ENCODE measurements at regions not wholly inside any gene's neighbourhood (a gene's known extent, or its start where the extent isn't known, plus 50 kb on each side); places are given as distances from the start of the nearest gene placed in this dataset.

- DNase-seq (ENCODE audit: low read depth, low spot score), result no peak
- 0 out of 2 replicates have a peak, but pooled peaks cover 3% of the 10 kb centered on the region for H3K36me3 ChIP-seq (ENCODE audit: control insufficient read depth, insufficient read depth, low read length)
Measured at GRCh38 chr2:120797421-120798221, 62.0 kb downstream of the GLI2 start.

GRCh38 chr2:120798567-120799247 is 63.0 kb downstream of the GLI2 start:
- 0 out of 2 replicates have a peak, but pooled peaks cover 3% of the 10 kb centered on the region for H3K36me3 ChIP-seq (ENCODE audit: control insufficient read depth, insufficient read depth, low read length)
- WGBS (ENCODE audit: insufficient coverage, insufficient read length), result no CpG with 5 or more reads among the region's 8 CpGs
- H3K27me3 ChIP-seq (ENCODE audit: control insufficient read depth, insufficient read depth, low read length), result no peaks in the 10 kb centered on the region
- H3K27ac ChIP-seq (ENCODE audit: low read length), result no peak overlapping the region
- no peak for DNase-seq (ENCODE audit: low read depth, low spot score)
- no peak overlapping the region for H3K4me3 ChIP-seq (ENCODE audit: low read length)
- no peaks in the 10 kb centered on the region for H3K9me3 ChIP-seq (ENCODE audit: control insufficient read depth, insufficient read depth, low read length)
- peaks cover 11% of the 10 kb centered on the region; the same call in 1 of the 2 replicates for H3K4me1 ChIP-seq (ENCODE audit: control insufficient read depth, insufficient read depth, low read length)

More at GRCh38 chr2:120797421-120798221, 62.0 kb downstream of the GLI2 start:
- H3K4me3 ChIP-seq (ENCODE audit: low read length), result no peak overlapping the region
- no CpG with 5 or more reads among the region's 19 CpGs for WGBS (ENCODE audit: insufficient coverage, insufficient read length)
- H3K27me3 ChIP-seq (ENCODE audit: control insufficient read depth, insufficient read depth, low read length), result no peaks in the 10 kb centered on the region
- no peaks in the 10 kb centered on the region for H3K9me3 ChIP-seq (ENCODE audit: control insufficient read depth, insufficient read depth, low read length)
- H3K4me1 ChIP-seq (ENCODE audit: control insufficient read depth, insufficient read depth, low read length), result peaks cover 11% of the 10 kb centered on the region; the same call in 1 of the 2 replicates
- no peak overlapping the region for H3K27ac ChIP-seq (ENCODE audit: low read length)

- Histone ChIP-seq H3K27me3 (ENCODE audit: control insufficient read depth, insufficient read depth, low read length) (no peaks in the 10 kb centered on the region), H3K36me3 (ENCODE audit: control insufficient read depth, insufficient read depth, low read length) (0 out of 2 replicates have a peak, but pooled peaks cover 3% of the 10 kb centered on the region), H3K27ac (ENCODE audit: low read length) (no peak overlapping the region), H3K4me3 (ENCODE audit: low read length) (no peak overlapping the region), H3K4me1 (ENCODE audit: control insufficient read depth, insufficient read depth, low read length) (peaks cover 9% of the 10 kb centered on the region; the same call in 1 of the 2 replicates), H3K9me3 (ENCODE audit: control insufficient read depth, insufficient read depth, low read length) (no peaks in the 10 kb centered on the region)
- no CpG with 5 or more reads among the region's 5 CpGs for WGBS (ENCODE audit: insufficient coverage, insufficient read length)
- no peak for DNase-seq (ENCODE audit: low read depth, low spot score)
Measured at GRCh38 chr2:120802158-120802557, 66.5 kb downstream of the GLI2 start.

GRCh38 chr2:120802867-120803484 is 67.3 kb downstream of the GLI2 start:
- 0 out of 2 replicates have a peak, but pooled peaks cover 3% of the 10 kb centered on the region for H3K36me3 ChIP-seq (ENCODE audit: control insufficient read depth, insufficient read depth, low read length)
- no peaks in the 10 kb centered on the region for H3K9me3 ChIP-seq (ENCODE audit: control insufficient read depth, insufficient read depth, low read length)
- no peak for DNase-seq (ENCODE audit: low read depth, low spot score)
- no peaks in the 10 kb centered on the region for H3K27me3 ChIP-seq (ENCODE audit: control insufficient read depth, insufficient read depth, low read length)
- no peak overlapping the region for H3K27ac ChIP-seq (ENCODE audit: low read length)
- H3K4me3 ChIP-seq (ENCODE audit: low read length), result no peak overlapping the region
- WGBS (ENCODE audit: insufficient coverage, insufficient read length), result no CpG with 5 or more reads among the region's 3 CpGs
- peaks cover 8% of the 10 kb centered on the region; the same call in 1 of the 2 replicates for H3K4me1 ChIP-seq (ENCODE audit: control insufficient read depth, insufficient read depth, low read length)

- no peaks in the 10 kb centered on the region for H3K9me3 ChIP-seq (ENCODE audit: control insufficient read depth, insufficient read depth, low read length)
- no CpG with 5 or more reads among the region's 11 CpGs for WGBS (ENCODE audit: insufficient coverage, insufficient read length)
- peaks cover 7% of the 10 kb centered on the region for H3K36me3 ChIP-seq (ENCODE audit: control insufficient read depth, insufficient read depth, low read length)
- peaks cover 2% of the 10 kb centered on the region; the same call in 1 of the 2 replicates for H3K4me1 ChIP-seq (ENCODE audit: control insufficient read depth, insufficient read depth, low read length)
- no peaks in the 10 kb centered on the region; the same call in 1 of the 2 replicates for H3K27me3 ChIP-seq (ENCODE audit: control insufficient read depth, insufficient read depth, low read length)
- no peak overlapping the region for H3K4me3 ChIP-seq (ENCODE audit: low read length)
- DNase-seq (ENCODE audit: low read depth, low spot score), result no peak
- H3K27ac ChIP-seq (ENCODE audit: low read length), result no peak overlapping the region
Measured at GRCh38 chr2:120803764-120804335, 68.2 kb downstream of the GLI2 start.

GRCh38 chr2:120804459-120804858 is 68.8 kb downstream of the GLI2 start:
- H3K36me3 ChIP-seq (ENCODE audit: control insufficient read depth, insufficient read depth, low read length), result peaks cover 5% of the 10 kb centered on the region
- DNase-seq (ENCODE audit: low read depth, low spot score), result no peak
- H3K27ac ChIP-seq (ENCODE audit: low read length), result no peak overlapping the region
- H3K27me3 ChIP-seq (ENCODE audit: control insufficient read depth, insufficient read depth, low read length), result no peaks in the 10 kb centered on the region; the same call in 1 of the 2 replicates
- peaks cover 2% of the 10 kb centered on the region; the same call in 1 of the 2 replicates for H3K4me1 ChIP-seq (ENCODE audit: control insufficient read depth, insufficient read depth, low read length)
- H3K4me3 ChIP-seq (ENCODE audit: low read length), result no peak overlapping the region
- WGBS (ENCODE audit: insufficient coverage, insufficient read length), result no CpG with 5 or more reads among the region's 6 CpGs
- no peaks in the 10 kb centered on the region for H3K9me3 ChIP-seq (ENCODE audit: control insufficient read depth, insufficient read depth, low read length)

GRCh38 chr2:120805011-120805410 is 69.3 kb downstream of the GLI2 start:
- peaks cover 5% of the 10 kb centered on the region for H3K36me3 ChIP-seq (ENCODE audit: control insufficient read depth, insufficient read depth, low read length)
- DNase-seq (ENCODE audit: low read depth, low spot score), result no peak
- no peak overlapping the region for H3K27ac ChIP-seq (ENCODE audit: low read length)
- H3K9me3 ChIP-seq (ENCODE audit: control insufficient read depth, insufficient read depth, low read length), result no peaks in the 10 kb centered on the region
- H3K4me1 ChIP-seq (ENCODE audit: control insufficient read depth, insufficient read depth, low read length), result peaks cover 2% of the 10 kb centered on the region; the same call in 1 of the 2 replicates
- WGBS (ENCODE audit: insufficient coverage, insufficient read length), result no CpG with 5 or more reads among the region's 13 CpGs
- no peaks in the 10 kb centered on the region; the same call in 1 of the 2 replicates for H3K27me3 ChIP-seq (ENCODE audit: control insufficient read depth, insufficient read depth, low read length)
- H3K4me3 ChIP-seq (ENCODE audit: low read length), result no peak overlapping the region

GRCh38 chr2:120805602-120806001 is 69.9 kb downstream of the GLI2 start:
- Histone ChIP-seq H3K4me1 (ENCODE audit: control insufficient read depth, insufficient read depth, low read length) (peaks cover 2% of the 10 kb centered on the region; the same call in 1 of the 2 replicates), H3K36me3 (ENCODE audit: control insufficient read depth, insufficient read depth, low read length) (peaks cover 5% of the 10 kb centered on the region), H3K27me3 (ENCODE audit: control insufficient read depth, insufficient read depth, low read length) (no peaks in the 10 kb centered on the region; the same call in 1 of the 2 replicates), H3K27ac (ENCODE audit: low read length) (no peak overlapping the region), H3K9me3 (ENCODE audit: control insufficient read depth, insufficient read depth, low read length) (no peaks in the 10 kb centered on the region), H3K4me3 (ENCODE audit: low read length) (no peak overlapping the region)
- no peak for DNase-seq (ENCODE audit: low read depth, low spot score)
- no CpG with 5 or more reads among the region's 4 CpGs for WGBS (ENCODE audit: insufficient coverage, insufficient read length)

GRCh38 chr2:120807751-120808150 is 72.1 kb downstream of the GLI2 start:
- Histone ChIP-seq H3K36me3 (ENCODE audit: control insufficient read depth, insufficient read depth, low read length) (peaks cover 5% of the 10 kb centered on the region), H3K27ac (ENCODE audit: low read length) (no peak overlapping the region), H3K4me1 (ENCODE audit: control insufficient read depth, insufficient read depth, low read length) (no peaks in the 10 kb centered on the region; the same call in 1 of the 2 replicates), H3K27me3 (ENCODE audit: control insufficient read depth, insufficient read depth, low read length) (no peaks in the 10 kb centered on the region; the same call in 1 of the 2 replicates), H3K9me3 (ENCODE audit: control insufficient read depth, insufficient read depth, low read length) (no peaks in the 10 kb centered on the region), H3K4me3 (ENCODE audit: low read length) (no peak overlapping the region)
- no CpG with 5 or more reads among the region's 10 CpGs for WGBS (ENCODE audit: insufficient coverage, insufficient read length)
- no peak for DNase-seq (ENCODE audit: low read depth, low spot score)

GRCh38 chr2:120809151-120809550 is 73.5 kb downstream of the GLI2 start:
- no peaks in the 10 kb centered on the region for H3K9me3 ChIP-seq (ENCODE audit: control insufficient read depth, insufficient read depth, low read length)
- no peaks in the 10 kb centered on the region for H3K4me1 ChIP-seq (ENCODE audit: control insufficient read depth, insufficient read depth, low read length)
- H3K27me3 ChIP-seq (ENCODE audit: control insufficient read depth, insufficient read depth, low read length), result no peaks in the 10 kb centered on the region; the same call in 1 of the 2 replicates
- H3K27ac ChIP-seq (ENCODE audit: low read length), result no peak overlapping the region
- peaks cover 5% of the 10 kb centered on the region for H3K36me3 ChIP-seq (ENCODE audit: control insufficient read depth, insufficient read depth, low read length)
- DNase-seq (ENCODE audit: low read depth, low spot score), result no peak
- no peak overlapping the region for H3K4me3 ChIP-seq (ENCODE audit: low read length)
- WGBS (ENCODE audit: insufficient coverage, insufficient read length), result no CpG with 5 or more reads among the region's 2 CpGs

Data from iPS DF 6.9 (cell line).